GM20000 (cell line): ENCODE measurements at regions not wholly inside any gene's neighbourhood (a gene's known extent, or its start where the extent isn't known, plus 50 kb on each side); places are given as distances from the start of the nearest gene placed in this dataset.
"Not testable (repeated sequence)": the region's sequence is repeated elsewhere in the genome, so short reads cannot be mapped to it uniquely, and the experiment has no call there.

Source experiments
- DNase-seq: peaks from one replicate; pipeline ENCODE4 v3.0.0; 2012; ENCODE audit warnings: low spot score
- TF ChIP-seq, protein P1 (sequence below): IDR thresholded peaks from 2 replicates; pipeline ENCODE4 v1.5.1; 2012; ENCODE audit warnings: mild to moderate bottlenecking, control low read depth; ENCODE audit errors: extremely low read depth, missing control alignments

- TF ChIP-seq, protein P1, sequence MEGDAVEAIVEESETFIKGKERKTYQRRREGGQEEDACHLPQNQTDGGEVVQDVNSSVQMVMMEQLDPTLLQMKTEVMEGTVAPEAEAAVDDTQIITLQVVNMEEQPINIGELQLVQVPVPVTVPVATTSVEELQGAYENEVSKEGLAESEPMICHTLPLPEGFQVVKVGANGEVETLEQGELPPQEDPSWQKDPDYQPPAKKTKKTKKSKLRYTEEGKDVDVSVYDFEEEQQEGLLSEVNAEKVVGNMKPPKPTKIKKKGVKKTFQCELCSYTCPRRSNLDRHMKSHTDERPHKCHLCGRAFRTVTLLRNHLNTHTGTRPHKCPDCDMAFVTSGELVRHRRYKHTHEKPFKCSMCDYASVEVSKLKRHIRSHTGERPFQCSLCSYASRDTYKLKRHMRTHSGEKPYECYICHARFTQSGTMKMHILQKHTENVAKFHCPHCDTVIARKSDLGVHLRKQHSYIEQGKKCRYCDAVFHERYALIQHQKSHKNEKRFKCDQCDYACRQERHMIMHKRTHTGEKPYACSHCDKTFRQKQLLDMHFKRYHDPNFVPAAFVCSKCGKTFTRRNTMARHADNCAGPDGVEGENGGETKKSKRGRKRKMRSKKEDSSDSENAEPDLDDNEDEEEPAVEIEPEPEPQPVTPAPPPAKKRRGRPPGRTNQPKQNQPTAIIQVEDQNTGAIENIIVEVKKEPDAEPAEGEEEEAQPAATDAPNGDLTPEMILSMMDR: no peak
- no peak for DNase-seq
Measured at GRCh38 chr14:82798276-82798675, 1264.6 kb upstream of the SEL1L start.

DNA sequence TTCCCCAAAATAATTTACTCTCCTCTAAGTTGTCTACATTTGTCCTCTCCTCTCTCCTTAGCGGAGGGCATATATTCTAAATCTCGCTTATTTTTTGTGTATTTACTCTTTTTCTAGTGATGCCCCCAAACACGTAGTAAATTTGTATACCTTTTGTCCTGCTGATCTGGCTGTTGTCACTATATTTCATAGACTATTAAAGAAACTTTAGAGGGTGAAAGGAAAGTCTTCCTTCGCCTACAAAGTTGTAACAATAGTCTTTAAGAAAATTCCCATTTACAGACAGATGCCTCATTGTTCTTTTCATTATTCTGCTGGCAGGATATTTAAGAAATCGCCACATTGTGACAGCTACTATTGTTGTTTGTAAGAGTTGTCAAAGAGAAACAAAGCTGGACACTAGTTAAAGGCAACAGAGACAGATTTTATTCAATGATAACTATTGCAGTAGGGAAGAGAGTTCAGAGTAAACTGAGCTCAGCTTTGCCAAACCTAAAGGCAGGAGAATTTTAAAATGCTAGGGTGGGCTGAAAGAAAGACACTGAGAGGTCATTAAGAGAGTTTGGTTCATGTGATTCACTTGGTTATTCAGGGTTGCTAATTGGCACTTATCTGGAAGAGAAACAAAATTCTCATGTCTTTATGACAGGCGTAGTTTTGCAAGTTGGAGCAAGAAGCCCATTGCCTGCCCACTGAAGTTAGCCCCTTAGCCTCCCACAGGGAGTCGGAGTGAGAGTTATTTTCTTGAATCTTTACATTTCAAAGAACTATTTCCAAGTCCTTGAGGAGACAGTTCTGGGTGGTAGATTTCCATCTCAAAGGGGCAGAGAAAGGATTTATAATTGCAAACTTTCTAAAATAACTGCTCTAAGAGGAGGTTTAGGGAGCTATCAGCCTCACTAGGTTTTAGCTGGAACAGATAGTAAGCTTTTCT lies 1272.5 kb upstream of the SEL1L start:
- TF ChIP-seq, protein P1: no peak
- DNase-seq: no peak

DNA sequence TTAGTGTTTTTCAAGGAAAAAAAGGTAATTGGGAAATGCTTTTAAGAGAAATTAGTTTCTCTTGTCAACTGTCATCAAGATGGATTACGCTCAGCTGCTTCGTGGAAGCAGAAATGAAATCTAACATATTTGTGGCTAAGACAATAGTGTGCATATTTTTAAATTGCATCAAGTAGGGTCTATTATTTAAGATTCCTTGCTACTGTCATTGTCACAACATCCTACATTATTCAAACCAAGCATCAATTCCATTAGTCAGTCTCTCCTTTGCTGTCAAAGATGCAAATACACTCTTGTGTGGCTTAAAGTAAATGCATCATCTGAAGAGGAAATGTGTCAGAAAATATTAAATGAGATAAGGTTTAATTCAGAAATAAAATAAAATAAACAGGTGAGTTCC lies 1277.6 kb upstream of the SEL1L start:
- DNase-seq: no peak
- TF ChIP-seq, protein P1: no peak

DNA sequence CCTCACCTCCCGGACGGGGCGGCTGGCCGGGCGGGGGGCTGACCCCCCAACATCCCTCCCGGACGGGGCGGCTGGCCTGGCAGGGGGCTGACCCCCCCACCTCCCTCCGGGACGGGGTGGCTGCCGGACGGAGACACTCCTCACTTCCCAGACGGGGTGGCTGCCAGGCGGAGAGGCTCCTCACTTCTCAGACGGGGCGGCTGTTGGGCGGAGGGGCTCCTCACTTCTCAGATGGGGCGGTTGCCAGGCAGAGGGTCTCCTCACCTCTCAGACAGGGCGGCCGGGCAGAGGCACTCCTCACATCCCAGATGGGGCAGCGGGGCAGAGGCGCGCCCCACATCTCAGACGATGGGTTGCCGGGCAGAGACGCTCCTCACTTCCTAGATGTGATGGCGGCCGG lies 1280.7 kb upstream of the SEL1L start:
- DNase-seq: not testable (repeated sequence)

GRCh38 chr14:82830596-82830995 lies 1296.9 kb upstream of the SEL1L start:
- TF ChIP-seq, protein P1: no peak
- DNase-seq: no peak

DNA sequence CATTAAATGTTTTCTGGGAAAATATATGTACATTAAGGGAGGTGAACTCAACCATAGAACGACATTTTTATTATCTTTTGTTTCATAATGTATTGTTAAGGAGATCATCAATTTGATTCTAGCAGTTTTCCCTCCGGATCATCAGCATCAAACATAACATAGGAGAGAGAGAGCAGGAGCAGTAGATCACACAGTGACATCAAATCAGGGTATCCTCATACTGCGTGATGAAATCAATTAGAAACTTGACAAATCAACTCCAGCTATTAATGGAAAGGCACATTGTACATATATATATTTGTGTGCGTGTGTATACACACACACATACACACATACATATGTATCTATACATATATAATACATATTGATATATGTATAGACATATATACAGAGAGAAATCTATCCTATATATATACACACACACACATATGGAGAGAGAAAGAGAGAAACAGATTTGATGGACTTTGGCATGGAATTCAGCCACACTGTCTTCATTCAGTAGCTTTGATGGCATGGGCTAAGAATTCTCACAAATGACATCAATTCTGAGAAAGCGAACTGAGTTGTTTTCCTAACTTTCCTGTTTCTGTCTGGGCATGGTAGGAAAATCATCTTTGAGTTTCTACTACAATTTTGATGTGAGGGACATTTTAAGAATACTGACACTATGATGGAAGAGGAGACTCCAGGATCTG lies 1302.8 kb upstream of the SEL1L start:
- TF ChIP-seq, protein P1: no peak
- no peak for DNase-seq

DNA sequence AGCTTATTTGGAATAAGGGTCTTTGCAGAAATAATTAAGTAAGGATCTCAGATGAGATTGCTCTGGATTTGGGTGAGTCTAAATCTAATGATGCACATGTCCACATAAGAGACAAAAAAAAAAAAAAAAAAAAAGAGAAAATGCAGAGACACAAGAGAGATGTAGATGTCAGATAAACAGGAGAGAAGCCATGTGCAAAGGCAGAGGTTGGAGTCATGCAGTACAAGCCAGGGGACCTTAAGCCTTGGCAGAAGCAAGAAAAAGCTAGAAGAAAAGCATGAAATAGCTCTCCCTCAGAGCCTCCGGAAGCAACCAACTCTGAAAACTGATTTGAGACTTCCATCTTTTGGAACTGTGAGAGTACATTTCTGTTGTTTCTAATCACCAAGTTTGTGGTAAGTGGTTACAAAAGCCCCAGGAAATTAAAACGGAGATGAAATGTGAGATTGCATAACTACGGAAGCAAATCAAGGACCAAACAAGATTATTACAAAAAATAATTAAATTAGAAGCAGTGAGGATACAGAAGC lies 1304.0 kb upstream of the SEL1L start:
- TF ChIP-seq, protein P1: no peak
- DNase-seq: no peak
